CD14-positive monocyte (primary cell): ENCODE measurements at regions not wholly inside any gene's neighbourhood (a gene's known extent, or its start where the extent isn't known, plus 50 kb on each side); places are given as distances from the start of the nearest gene placed in this dataset.

Source experiments
- DNase-seq, 3 donors: peaks; one replicate each; pipeline ENCODE4 v3.0.0-alpha.2; 2011 to 2022
- H2AFZ ChIP-seq: 2 replicates; pipeline ENCODE4 v1.6.0; 2012; ENCODE audit warnings: mild to moderate bottlenecking, low read depth, low read length, inconsistent platforms; ENCODE audit not compliant: insufficient read depth, poor library complexity, severe bottlenecking
- H3K27ac ChIP-seq, 2 donors: 1 replicate in 1 of 2; 2 replicates in 1 of 2; pipeline ENCODE4 v1.5.1; 2012 to 2013; ENCODE audit warnings: low read length in 2 of 2, control low read depth in 1 of 2, inconsistent platforms in 1 of 2, low read depth in 1 of 2, mild to moderate bottlenecking in 1 of 2
- H3K27me3 ChIP-seq, 2 donors: one replicate each; pipeline versions ENCODE4 v1.6.0 to v1.6.1; 2011 to 2013; ENCODE audit warnings: low read length in 2 of 2; ENCODE audit not compliant: control insufficient read depth in 2 of 2, insufficient read depth in 2 of 2
- H3K36me3 ChIP-seq, 2 donors: replicated peaks in 1 of 2; 1 replicate in 1 of 2; 2 replicates in 1 of 2; pipeline versions ENCODE4 v1.5.1 to v1.6.1; 2012 to 2013; ENCODE audit warnings: low read length in 2 of 2, control low read depth in 1 of 2, inconsistent platforms in 1 of 2, mild to moderate bottlenecking in 1 of 2; ENCODE audit not compliant: insufficient read depth in 2 of 2, control insufficient read depth in 1 of 2
- H3K4me1 ChIP-seq, 2 donors: 1 replicate in 1 of 2; 2 replicates in 1 of 2; pipeline versions ENCODE4 v1.5.1 to v1.6.1; 2012 to 2013; ENCODE audit warnings: low read length in 2 of 2, control low read depth in 1 of 2, inconsistent platforms in 1 of 2, mild to moderate bottlenecking in 1 of 2, moderate library complexity in 1 of 2; ENCODE audit not compliant: insufficient read depth in 2 of 2, control insufficient read depth in 1 of 2
- H3K4me2 ChIP-seq: replicated peaks from 2 replicates; pipeline ENCODE3; 2012; ENCODE audit warnings: low read length, moderate library complexity, mild to moderate bottlenecking; ENCODE audit not compliant: poor library complexity, severe bottlenecking; ENCODE audit errors: extremely low read depth
- H3K4me3 ChIP-seq, 3 experiments: fragments of 200-600 bp in 1 of 3; sonication (generic) in 1 of 3; replicated peaks in 1 of 3; 1 replicate in 2 of 3; 2 replicates in 1 of 3; pipeline ENCODE4 v1.5.1; 2011 to 2013; ENCODE audit warnings: low read length in 3 of 3, mild to moderate bottlenecking in 3 of 3, control low read depth in 2 of 3, low read depth in 2 of 3, inconsistent platforms in 1 of 3, moderate library complexity in 1 of 3
- H3K79me2 ChIP-seq: 2 replicates; pipeline ENCODE4 v1.6.0; 2012; ENCODE audit warnings: mild to moderate bottlenecking, control low read depth, inconsistent platforms, low read length, moderate library complexity; ENCODE audit not compliant: insufficient read depth
- H3K9ac ChIP-seq: 2 replicates; pipeline ENCODE4 v1.6.0; 2017; ENCODE audit warnings: low read length, mild to moderate bottlenecking; ENCODE audit not compliant: insufficient read depth, poor library complexity, severe bottlenecking
- H3K9me3 ChIP-seq, 2 donors: replicated peaks in 1 of 2; 1 replicate in 1 of 2; 2 replicates in 1 of 2; pipeline versions ENCODE4 v1.5.1 to v1.6.1; 2012 to 2013; ENCODE audit warnings: low read length in 2 of 2, control low read depth in 1 of 2; ENCODE audit not compliant: control insufficient read depth in 1 of 2, insufficient read depth in 1 of 2
- H4K20me1 ChIP-seq: 2 replicates; pipeline ENCODE4 v1.6.0; 2012; ENCODE audit warnings: mild to moderate bottlenecking, low read length, control low read depth, moderate library complexity; ENCODE audit not compliant: insufficient read depth
- H3K27ac Mint-ChIP-seq, 7 donors: one replicate each; pipeline ENCODE4 v1.8.0; 2020; ENCODE audit warnings: mild to moderate bottlenecking in 7 of 7, mixed read lengths in 7 of 7, moderate library complexity in 6 of 7, inconsistent platforms in 2 of 7
- H3K27me3 Mint-ChIP-seq, 3 donors: one replicate each; pipeline ENCODE4 v1.8.0; 2021 to 2022; ENCODE audit warnings: low read depth in 3 of 3, mild to moderate bottlenecking in 3 of 3, mixed read lengths in 3 of 3, moderate library complexity in 3 of 3, inconsistent platforms in 1 of 3
- H3K36me3 Mint-ChIP-seq, 2 donors: one replicate each; pipeline ENCODE4 v1.8.0; 2020; ENCODE audit warnings: mixed read lengths in 2 of 2, inconsistent platforms in 1 of 2, mild to moderate bottlenecking in 1 of 2
- H3K4me1 Mint-ChIP-seq: one replicate; pipeline ENCODE4 v1.8.0; 2020; ENCODE audit warnings: mild to moderate bottlenecking, mixed read lengths
- H3K4me3 Mint-ChIP-seq, 2 donors: one replicate each; pipeline ENCODE4 v1.8.0; 2020; ENCODE audit warnings: mild to moderate bottlenecking in 2 of 2, mixed read lengths in 2 of 2, moderate library complexity in 1 of 2
- H3K9me3 Mint-ChIP-seq, 7 donors: one replicate each; pipeline ENCODE4 v1.8.0; 2020 to 2022; ENCODE audit warnings: mixed read lengths in 7 of 7, mild to moderate bottlenecking in 6 of 7, moderate library complexity in 6 of 7, inconsistent platforms in 2 of 7
- CTCF ChIP-seq: fragments of 200-600 bp; IDR thresholded peaks from one replicate; pipeline ENCODE4 v1.8.0; 2022; ENCODE audit warnings: antibody characterized with exemption, mild to moderate bottlenecking
- WGBS: methylation state at CpG from one replicate; pipeline ENCODE4 v1.1.5; 2013; ENCODE audit warnings: missing lambda C conversion rate; ENCODE audit not compliant: insufficient coverage; 5-methylcytosine and 5-hydroxymethylcytosine counted together
- intact Hi-C, 2 donors: fragments of 100-400 bp; cut with micrococcal nuclease; formaldehyde crosslinking; loops; one replicate each; pipeline versions ENCODE4 v1.15.0 to v1.15.1; 2023

GRCh38 chr16:66155933-66156332, 210.6 kb upstream of the CDH5 start:
- no peak overlapping the region for H3K27ac Mint-ChIP-seq
- Histone ChIP-seq H3K79me2 (no peaks in the 10 kb centered on the region), H3K27ac (no peak overlapping the region), H3K9ac (no peak overlapping the region), H3K36me3 (no peaks in the 10 kb centered on the region), H3K4me3 (no peak overlapping the region), H4K20me1 (no peaks in the 10 kb centered on the region), H3K4me1 (peaks cover 10 to 16% of the 10 kb centered on the region in 2 donors), H3K27me3 (no peaks in the 10 kb centered on the region), H3K9me3 (no peaks in the 10 kb centered on the region), H3K4me2 (no peak overlapping the region), H2AFZ (no peak overlapping the region)
- no peaks in the 10 kb centered on the region for H3K36me3 Mint-ChIP-seq
- H3K4me1 Mint-ChIP-seq = peaks cover 28% of the 10 kb centered on the region
- H3K4me3 Mint-ChIP-seq = no peak overlapping the region
- H3K27me3 Mint-ChIP-seq = peaks cover 0 to 4% (median 3%) of the 10 kb centered on the region in 3 donors
- WGBS = no CpG with 5 or more reads among the region's 4 CpGs
- no peak for DNase-seq
- intact Hi-C loops = no loop called here
- no peak for TF ChIP-seq CTCF
- H3K9me3 Mint-ChIP-seq = no peaks in the 10 kb centered on the region

- H4K20me1 ChIP-seq = no peaks in the 10 kb centered on the region
- no peak overlapping the region for H2AFZ ChIP-seq
- no peaks in the 10 kb centered on the region for H3K9me3 ChIP-seq
- intact Hi-C loops = no loop called here
- H3K4me1 Mint-ChIP-seq = peaks cover 36% of the 10 kb centered on the region
- peaks cover 0 to 3% (median 3%) of the 10 kb centered on the region in 3 donors for H3K27me3 Mint-ChIP-seq
- no peak overlapping the region for H3K9ac ChIP-seq
- H3K9me3 Mint-ChIP-seq = peaks cover 0 to 1% (median 0%) of the 10 kb centered on the region in 7 donors
- no peak overlapping the region for H3K4me3 Mint-ChIP-seq
- H3K4me2 ChIP-seq = no peak overlapping the region
- H3K79me2 ChIP-seq = no peaks in the 10 kb centered on the region
- no peaks in the 10 kb centered on the region for H3K27me3 ChIP-seq
- H3K36me3 Mint-ChIP-seq = peaks cover 0 to 1% of the 10 kb centered on the region in 2 donors
- H3K36me3 ChIP-seq = no peaks in the 10 kb centered on the region
- no peak overlapping the region for H3K4me3 ChIP-seq
- H3K27ac ChIP-seq = no peak overlapping the region
- WGBS = 88% methylated on average over 5 of the region's 8 CpGs
- H3K27ac Mint-ChIP-seq = no peak overlapping the region
- DNase-seq = no peak
- no peak for TF ChIP-seq CTCF
- H3K4me1 ChIP-seq = peaks cover 21 to 28% of the 10 kb centered on the region in 2 donors
Measured at GRCh38 chr16:66154801-66155200, 211.7 kb upstream of the CDH5 start.
